PC-3 (cell line): ENCODE measurements at regions not wholly inside any gene's neighbourhood (a gene's known extent, or its start where the extent isn't known, plus 50 kb on each side); places are given as distances from the start of the nearest gene placed in this dataset.

ENCODE experiments used
- EZH2 ChIP-seq: fragments of 300-600 bp; sonication (generic); IDR thresholded peaks from one replicate; pipeline ENCODE4 v1.6.1; 2017; ENCODE audit warnings: antibody characterized with exemption, mild to moderate bottlenecking, low read length; ENCODE audit not compliant: unreplicated experiment
- EZH2phosphoT487 ChIP-seq: fragments of 300-600 bp; sonication (generic); IDR thresholded peaks from 2 replicates; pipeline ENCODE4 v1.6.1; 2018; ENCODE audit warnings: mild to moderate bottlenecking, antibody characterized with exemption, low read length, borderline replicate concordance
- TF ChIP-seq, protein P1 (sequence below): fragments of 300-600 bp; sonication (generic); conservative IDR thresholded peaks from 2 replicates; pipeline ENCODE4 v1.5.1; 2017; ENCODE audit warnings: antibody characterized with exemption, low read depth, mild to moderate bottlenecking, low read length

DNA sequence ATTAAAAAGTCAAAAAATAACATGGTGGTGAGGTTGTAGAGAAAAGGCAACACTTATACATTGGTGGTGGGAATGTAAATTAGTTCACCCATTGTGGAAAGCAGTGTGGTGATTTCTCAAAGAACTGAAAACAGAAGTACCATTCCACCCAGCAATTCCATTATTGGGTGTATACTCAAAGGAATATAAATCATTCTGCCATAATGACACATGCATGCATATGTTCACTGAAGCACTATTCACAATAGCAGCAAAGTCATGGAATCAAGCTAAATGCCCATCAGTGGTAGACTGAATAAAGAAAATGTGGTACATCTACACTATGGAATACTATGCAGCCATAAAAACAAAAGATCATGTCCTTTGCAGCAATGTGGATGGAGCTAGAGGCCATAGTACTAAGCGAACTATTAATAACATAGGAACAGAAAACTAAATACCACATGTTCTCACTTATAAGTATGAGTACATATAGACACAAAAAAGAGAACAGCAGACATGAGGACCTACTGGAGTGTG, 66.1 kb upstream of the MKLN1 start:
- TF ChIP-seq, protein P1, sequence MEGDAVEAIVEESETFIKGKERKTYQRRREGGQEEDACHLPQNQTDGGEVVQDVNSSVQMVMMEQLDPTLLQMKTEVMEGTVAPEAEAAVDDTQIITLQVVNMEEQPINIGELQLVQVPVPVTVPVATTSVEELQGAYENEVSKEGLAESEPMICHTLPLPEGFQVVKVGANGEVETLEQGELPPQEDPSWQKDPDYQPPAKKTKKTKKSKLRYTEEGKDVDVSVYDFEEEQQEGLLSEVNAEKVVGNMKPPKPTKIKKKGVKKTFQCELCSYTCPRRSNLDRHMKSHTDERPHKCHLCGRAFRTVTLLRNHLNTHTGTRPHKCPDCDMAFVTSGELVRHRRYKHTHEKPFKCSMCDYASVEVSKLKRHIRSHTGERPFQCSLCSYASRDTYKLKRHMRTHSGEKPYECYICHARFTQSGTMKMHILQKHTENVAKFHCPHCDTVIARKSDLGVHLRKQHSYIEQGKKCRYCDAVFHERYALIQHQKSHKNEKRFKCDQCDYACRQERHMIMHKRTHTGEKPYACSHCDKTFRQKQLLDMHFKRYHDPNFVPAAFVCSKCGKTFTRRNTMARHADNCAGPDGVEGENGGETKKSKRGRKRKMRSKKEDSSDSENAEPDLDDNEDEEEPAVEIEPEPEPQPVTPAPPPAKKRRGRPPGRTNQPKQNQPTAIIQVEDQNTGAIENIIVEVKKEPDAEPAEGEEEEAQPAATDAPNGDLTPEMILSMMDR: no peak
- no peak for TF ChIP-seq EZH2
- TF ChIP-seq EZH2phosphoT487: no peak
